Mesodermal cell (in vitro differentiated cells): ENCODE measurements at regions not wholly inside any gene's neighbourhood (a gene's known extent, or its start where the extent isn't known, plus 50 kb on each side); places are given as distances from the start of the nearest gene placed in this dataset.

Experiments
- H3K27ac ChIP-seq: 2 replicates; pipeline ENCODE4 v1.7.0; 2013; ENCODE audit warnings: mild to moderate bottlenecking, low read depth, low read length, moderate library complexity; ENCODE audit not compliant: severe bottlenecking
- H3K36me3 ChIP-seq: 2 replicates; pipeline ENCODE4 v1.7.1; 2013; ENCODE audit warnings: mild to moderate bottlenecking, low read length, moderate library complexity; ENCODE audit not compliant: control insufficient read depth, insufficient read depth
- H3K4me1 ChIP-seq: one replicate; pipeline ENCODE4 v1.7.1; 2013; ENCODE audit warnings: mild to moderate bottlenecking, low read length; ENCODE audit not compliant: insufficient read depth, control insufficient read depth, poor library complexity, severe bottlenecking
- H3K4me3 ChIP-seq: 2 replicates; pipeline ENCODE4 v1.7.0; 2013; ENCODE audit warnings: low read length, control low read depth, mild to moderate bottlenecking; ENCODE audit not compliant: insufficient read depth, poor library complexity, severe bottlenecking; ENCODE audit errors: extremely low read depth
- H3K9me3 ChIP-seq: 2 replicates; pipeline ENCODE4 v1.7.1; 2013; ENCODE audit warnings: mild to moderate bottlenecking, low read length, moderate library complexity; ENCODE audit not compliant: control insufficient read depth
- WGBS, 2 experiments: methylation state at CpG; one replicate each; pipeline ENCODE4 v1.1.5; 2013; ENCODE audit warnings: missing lambda C conversion rate in 2 of 2; ENCODE audit not compliant: insufficient coverage in 2 of 2; 5-methylcytosine and 5-hydroxymethylcytosine counted together

- Histone ChIP-seq H3K36me3 (no peaks in the 10 kb centered on the region), H3K9me3 (peaks cover 4% of the 10 kb centered on the region), H3K4me1 (no peaks in the 10 kb centered on the region), H3K4me3 (no peak overlapping the region), H3K27ac (no peak overlapping the region)
Observed at GRCh38 chr3:34929036-34929435, 710.3 kb upstream of the ARPP21 start.

- Histone ChIP-seq H3K36me3 (no peaks in the 10 kb centered on the region), H3K4me1 (no peaks in the 10 kb centered on the region), H3K4me3 (no peak overlapping the region), H3K27ac (no peak overlapping the region), H3K9me3 (peaks cover 4% of the 10 kb centered on the region)
Observed at GRCh38 chr3:34934660-34935059, 704.7 kb upstream of the ARPP21 start.

DNA sequence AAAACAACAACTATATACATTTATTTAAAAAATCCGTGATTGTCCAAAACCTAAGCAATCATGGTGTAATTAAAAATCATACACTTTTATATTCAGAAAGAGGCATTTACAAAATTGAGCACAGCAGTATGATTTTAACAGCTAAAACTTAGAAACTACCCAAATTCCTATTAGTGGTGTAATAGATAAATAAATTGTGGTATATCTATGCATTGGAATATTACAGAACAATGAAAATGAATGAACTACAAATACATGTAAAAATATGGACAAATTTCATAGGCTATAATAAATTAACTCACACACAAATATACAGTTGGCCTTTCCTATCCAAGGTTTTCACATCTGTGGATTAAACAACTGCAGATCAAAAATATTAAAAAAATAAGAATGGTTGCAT, 700.5 kb upstream of the ARPP21 start:
- Histone ChIP-seq H3K4me1 (no peaks in the 10 kb centered on the region), H3K27ac (no peak overlapping the region), H3K4me3 (no peak overlapping the region), H3K36me3 (no peaks in the 10 kb centered on the region), H3K9me3 (no peaks in the 10 kb centered on the region)
- WGBS, 2 experiments = no CpG with 5 or more reads among the region's 1 CpG

DNA sequence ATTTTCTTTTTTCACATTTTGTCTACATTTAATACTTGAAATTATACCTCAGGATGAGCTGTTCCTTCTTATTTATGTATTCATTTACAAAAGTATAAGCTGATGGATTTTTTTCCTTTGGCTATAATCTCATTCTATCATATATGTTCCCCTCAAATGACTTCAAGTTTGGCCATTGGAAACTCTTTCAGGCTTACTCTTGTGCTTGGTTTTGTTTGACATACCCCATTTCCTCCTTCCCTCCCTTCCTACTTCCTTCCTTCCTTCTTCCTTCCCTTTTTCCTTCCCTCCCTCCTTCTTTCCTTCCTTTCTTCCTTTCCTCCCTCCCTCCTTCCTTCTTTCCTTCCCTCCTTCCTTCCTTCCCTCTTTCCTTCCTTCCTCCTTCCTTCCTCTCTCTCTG, 697.1 kb upstream of the ARPP21 start:
- Histone ChIP-seq H3K27ac (no peak overlapping the region), H3K9me3 (no peaks in the 10 kb centered on the region), H3K4me1 (peaks cover 4% of the 10 kb centered on the region), H3K36me3 (no peaks in the 10 kb centered on the region), H3K4me3 (no peak overlapping the region)

GRCh38 chr3:34947834-34948233, 691.5 kb upstream of the ARPP21 start:
- no peaks in the 10 kb centered on the region for H3K36me3 ChIP-seq
- H3K9me3 ChIP-seq = no peaks in the 10 kb centered on the region
- peaks cover 20% of the 10 kb centered on the region for H3K4me1 ChIP-seq
- peak overlapping the region; percentile 94 for H3K27ac ChIP-seq
- H3K4me3 ChIP-seq = no peak overlapping the region

- Histone ChIP-seq H3K4me3 (no peak overlapping the region), H3K9me3 (no peaks in the 10 kb centered on the region), H3K36me3 (no peaks in the 10 kb centered on the region), H3K27ac (peak overlapping the region; percentile 94), H3K4me1 (peaks cover 20% of the 10 kb centered on the region)
- 88% methylated on average over 1 of the region's 1 CpG; no CpG with 5 or more reads in 1 of the 2 experiments for WGBS, 2 experiments
Observed at GRCh38 chr3:34948517-34948916, 690.8 kb upstream of the ARPP21 start.

DNA sequence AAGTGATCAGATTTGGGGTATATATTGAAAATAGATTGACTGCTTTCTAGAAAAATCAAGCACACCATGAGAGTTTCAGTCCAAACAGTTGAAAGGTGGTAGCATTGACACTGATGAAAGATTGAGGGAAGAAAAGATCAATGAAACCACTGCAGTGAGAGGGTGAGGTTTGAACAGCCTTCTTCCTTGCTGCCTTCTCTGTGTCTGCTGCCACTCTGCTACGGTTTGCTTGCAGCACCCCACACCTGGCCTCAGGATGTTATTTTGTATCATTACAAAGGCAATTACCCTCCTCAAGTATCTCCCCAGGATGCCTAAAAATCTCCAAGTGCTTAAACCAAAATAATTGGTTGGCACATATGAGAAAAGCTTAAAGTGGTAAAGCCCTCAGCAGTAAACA, 683.6 kb upstream of the ARPP21 start:
- H3K27ac ChIP-seq = no peak overlapping the region
- H3K4me3 ChIP-seq = no peak overlapping the region
- H3K9me3 ChIP-seq = no peaks in the 10 kb centered on the region
- WGBS, 2 experiments = 40% methylated on average over 1 of the region's 1 CpG; no CpG with 5 or more reads in 1 of the 2 experiments
- no peaks in the 10 kb centered on the region for H3K36me3 ChIP-seq
- no peaks in the 10 kb centered on the region for H3K4me1 ChIP-seq

DNA sequence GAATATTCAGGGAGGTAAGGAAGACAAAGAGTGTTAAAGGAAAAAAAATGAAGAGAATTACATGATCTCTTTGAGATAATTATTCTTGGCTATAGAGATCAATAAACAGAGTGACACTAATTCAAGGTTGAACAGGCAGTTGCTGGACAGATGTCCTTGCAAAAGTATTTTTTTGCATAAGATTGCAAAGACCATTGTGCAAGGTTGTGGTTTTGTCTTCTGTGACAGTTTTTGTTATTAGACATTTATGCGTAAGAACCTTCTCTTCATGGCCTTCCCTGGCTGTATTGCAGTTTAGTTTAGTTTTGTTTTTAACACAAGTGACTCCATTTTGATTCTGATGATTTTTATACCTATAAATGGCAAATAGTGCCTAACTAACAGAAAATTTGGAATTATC, 682.8 kb upstream of the ARPP21 start:
- H3K4me3 ChIP-seq = no peak overlapping the region
- H3K27ac ChIP-seq = no peak overlapping the region
- H3K4me1 ChIP-seq = no peaks in the 10 kb centered on the region
- 100% methylated on average over 1 of the region's 1 CpG; no CpG with 5 or more reads in 1 of the 2 experiments for WGBS, 2 experiments
- H3K36me3 ChIP-seq = no peaks in the 10 kb centered on the region
- H3K9me3 ChIP-seq = no peaks in the 10 kb centered on the region

- Histone ChIP-seq H3K4me3 (no peak overlapping the region), H3K27ac (no peak overlapping the region), H3K4me1 (no peaks in the 10 kb centered on the region), H3K9me3 (no peaks in the 10 kb centered on the region), H3K36me3 (no peaks in the 10 kb centered on the region)
- 67 to 91% methylated on average over 1 of the region's 1 CpG for WGBS, 2 experiments
Observed at GRCh38 chr3:34957677-34958076, 681.6 kb upstream of the ARPP21 start.

DNA sequence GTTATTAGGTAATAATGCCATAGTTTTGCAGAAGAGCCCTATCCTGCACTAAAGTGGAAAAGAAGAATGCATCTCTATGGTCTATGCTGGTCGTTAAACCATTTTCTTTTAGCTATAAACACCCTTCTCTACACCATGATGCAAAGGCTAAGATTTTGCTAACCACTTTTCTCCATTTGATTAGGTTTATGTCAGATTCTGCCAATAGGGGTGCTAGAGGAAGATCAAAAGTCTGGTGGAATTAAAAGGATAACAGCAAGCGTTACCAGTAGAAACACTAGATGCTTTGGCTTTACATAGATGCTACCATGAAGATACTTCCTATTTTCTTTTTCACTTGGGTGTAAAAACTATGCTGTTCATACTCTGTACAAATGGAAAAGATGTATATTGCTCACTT, 669.8 kb upstream of the ARPP21 start:
- Histone ChIP-seq H3K36me3 (no peaks in the 10 kb centered on the region), H3K4me3 (no peak overlapping the region), H3K27ac (no peak overlapping the region), H3K9me3 (no peaks in the 10 kb centered on the region), H3K4me1 (no peaks in the 10 kb centered on the region)
- WGBS, 2 experiments = no CpG with 5 or more reads among the region's 2 CpGs

DNA sequence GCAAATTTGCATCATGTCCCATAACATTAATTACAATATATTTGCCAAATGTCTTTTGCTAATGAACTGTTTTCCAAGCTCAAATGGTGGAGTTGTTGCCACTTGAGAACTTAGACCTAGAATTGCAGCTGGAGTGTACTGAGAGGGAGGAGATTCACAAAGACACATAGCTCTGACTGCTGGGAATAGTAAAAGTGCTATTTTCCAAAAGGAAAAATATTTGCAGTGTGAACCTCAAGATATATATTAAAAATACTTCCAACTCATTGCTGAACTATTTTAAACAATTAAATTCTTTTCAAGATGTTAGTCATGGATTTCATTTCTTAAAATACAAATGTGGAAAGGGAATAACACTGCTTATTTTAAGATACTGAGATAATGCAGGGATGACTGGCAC, 666.8 kb upstream of the ARPP21 start:
- Histone ChIP-seq H3K27ac (no peak overlapping the region), H3K4me3 (no peak overlapping the region), H3K36me3 (no peaks in the 10 kb centered on the region), H3K9me3 (no peaks in the 10 kb centered on the region), H3K4me1 (no peaks in the 10 kb centered on the region)

- 80% methylated on average over 1 of the region's 1 CpG; no CpG with 5 or more reads in 1 of the 2 experiments for WGBS, 2 experiments
Observed at GRCh38 chr3:34973586-34973985, 665.7 kb upstream of the ARPP21 start.

More at GRCh38 chr3:34973586-34973985, 665.7 kb upstream of the ARPP21 start:
- no peak overlapping the region for H3K27ac ChIP-seq
- H3K4me3 ChIP-seq = no peak overlapping the region
- H3K4me1 ChIP-seq = no peaks in the 10 kb centered on the region
- H3K36me3 ChIP-seq = no peaks in the 10 kb centered on the region
- H3K9me3 ChIP-seq = no peaks in the 10 kb centered on the region
